Testis (tissue), 2 donors: ENCODE measurements at regions not wholly inside any gene's neighbourhood (a gene's known extent, or its start where the extent isn't known, plus 50 kb on each side); places are given as distances from the start of the nearest gene placed in this dataset.

Source experiments
- POLR2A ChIP-seq: fragments of 450-650 bp; IDR thresholded peaks from one replicate; pipeline ENCODE4 v1.6.1; 2017; ENCODE audit warnings: antibody characterized with exemption, mild to moderate bottlenecking, moderate library complexity
- TF ChIP-seq, protein P1 (sequence below), 3 experiments: fragments of 450-650 bp in 2 of 3; fragments of 200-600 bp in 1 of 3; sonication (generic) in 1 of 3; IDR thresholded peaks; one replicate each; pipeline ENCODE4 v1.5.1; 2016 to 2019; ENCODE audit warnings: antibody characterized with exemption in 3 of 3, mild to moderate bottlenecking in 2 of 3, moderate library complexity in 1 of 3

GRCh38 chr22:27064386-27064785 lies 407.0 kb downstream of the MIAT start:
- no peak for TF ChIP-seq POLR2A
- TF ChIP-seq, protein P1, sequence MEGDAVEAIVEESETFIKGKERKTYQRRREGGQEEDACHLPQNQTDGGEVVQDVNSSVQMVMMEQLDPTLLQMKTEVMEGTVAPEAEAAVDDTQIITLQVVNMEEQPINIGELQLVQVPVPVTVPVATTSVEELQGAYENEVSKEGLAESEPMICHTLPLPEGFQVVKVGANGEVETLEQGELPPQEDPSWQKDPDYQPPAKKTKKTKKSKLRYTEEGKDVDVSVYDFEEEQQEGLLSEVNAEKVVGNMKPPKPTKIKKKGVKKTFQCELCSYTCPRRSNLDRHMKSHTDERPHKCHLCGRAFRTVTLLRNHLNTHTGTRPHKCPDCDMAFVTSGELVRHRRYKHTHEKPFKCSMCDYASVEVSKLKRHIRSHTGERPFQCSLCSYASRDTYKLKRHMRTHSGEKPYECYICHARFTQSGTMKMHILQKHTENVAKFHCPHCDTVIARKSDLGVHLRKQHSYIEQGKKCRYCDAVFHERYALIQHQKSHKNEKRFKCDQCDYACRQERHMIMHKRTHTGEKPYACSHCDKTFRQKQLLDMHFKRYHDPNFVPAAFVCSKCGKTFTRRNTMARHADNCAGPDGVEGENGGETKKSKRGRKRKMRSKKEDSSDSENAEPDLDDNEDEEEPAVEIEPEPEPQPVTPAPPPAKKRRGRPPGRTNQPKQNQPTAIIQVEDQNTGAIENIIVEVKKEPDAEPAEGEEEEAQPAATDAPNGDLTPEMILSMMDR (IDR thresholded peaks at IDR 0.05), result no peak
